ENCODE measurements at regions not wholly inside any gene's neighbourhood (a gene's known extent, or its start where the extent isn't known, plus 50 kb on each side); places are given as distances from the start of the nearest gene placed in this dataset.

- TF ChIP-seq CTCF (IDR thresholded peaks at IDR 0.05 in 2 of 3, conservative IDR thresholded peaks at IDR 0.05 in 1 of 3; ENCODE audit: control insufficient read depth in 2 of 3, extremely low read depth in 1 of 3, insufficient read depth in 1 of 3, low read depth in 3 of 3, low read length in 3 of 3) (no peak), EP300 (IDR thresholded peaks at IDR 0.05; ENCODE audit: borderline replicate concordance in 1 of 2, control insufficient read depth in 1 of 2, low read depth in 2 of 2, low read length in 2 of 2) (no peak), CHD1 (IDR thresholded peaks at IDR 0.05; ENCODE audit: low read depth, low read length) (no peak), ZSCAN29 (IDR thresholded peaks at IDR 0.05) (no peak), POLR2A (IDR thresholded peaks at IDR 0.05; ENCODE audit: low read depth, low read length) (no peak), BMI1 (IDR thresholded peaks at IDR 0.05; ENCODE audit: borderline replicate concordance) (no peak), POLR2AphosphoS5 (IDR thresholded peaks at IDR 0.05; ENCODE audit: low read length) (no peak), CEBPB (IDR thresholded peaks at IDR 0.05; ENCODE audit: borderline replicate concordance in 1 of 2, low read depth in 2 of 2, low read length in 2 of 2) (no peak)
Measured at GRCh38 chr9:134242706-134243105, 78.3 kb upstream of the RNU6ATAC start.

Data from GM12878 (cell line).